Activated naive CD4-positive, alpha-beta T cell treated with anti-CD3 and anti-CD28 coated beads, Interleukin-2, amount 10 ng/mL, durations not matched to agents 7 days and 5 days (primary cell): ENCODE measurements at regions not wholly inside any gene's neighbourhood (a gene's known extent, or its start where the extent isn't known, plus 50 kb on each side); places are given as distances from the start of the nearest gene placed in this dataset.
"Not testable (repeated sequence)": the region's sequence is repeated elsewhere in the genome, so short reads cannot be mapped to it uniquely, and the experiment has no call there.

Experiments used
- CTCF ChIA-PET: fragments of 350-600 bp; sonication (Branson Sonifier 250); formaldehyde crosslinking; loops from one replicate; lab custom pipeline; 2021; ENCODE audit warnings: antibody characterized with exemption; lab: Charles Lee
- DNase-seq: peaks from one replicate; pipeline ENCODE4 v3.0.0-alpha.2; 2020
- H3K27ac Mint-ChIP-seq: one replicate; pipeline ENCODE4 v1.8.0; 2021; ENCODE audit warnings: mild to moderate bottlenecking, moderate library complexity, mixed read lengths
- H3K27me3 Mint-ChIP-seq: one replicate; pipeline ENCODE4 v1.8.0; 2021; ENCODE audit warnings: mild to moderate bottlenecking, mixed read lengths
- H3K36me3 Mint-ChIP-seq: one replicate; pipeline ENCODE4 v1.8.0; 2021; ENCODE audit warnings: mixed read lengths
- H3K4me1 Mint-ChIP-seq: one replicate; pipeline ENCODE4 v1.8.0; 2021; ENCODE audit warnings: mixed read lengths
- H3K4me3 Mint-ChIP-seq: one replicate; pipeline ENCODE4 v1.8.0; 2021; ENCODE audit warnings: mild to moderate bottlenecking, moderate library complexity, mixed read lengths
- H3K9me3 Mint-ChIP-seq: one replicate; pipeline ENCODE4 v1.8.0; 2021; ENCODE audit warnings: mixed read lengths

- H3K36me3 Mint-ChIP-seq = no peaks in the 10 kb centered on the region
- no peaks in the 10 kb centered on the region for H3K4me1 Mint-ChIP-seq
Measured at GRCh38 chr5:17860660-17861315, 226.5 kb downstream of the TAF11L14 start.

GRCh38 chr5:17864903-17865302, 230.6 kb downstream of the TAF11L14 start:
- H3K9me3 Mint-ChIP-seq = peaks cover 25% of the 10 kb centered on the region
- H3K36me3 Mint-ChIP-seq, CTCF ChIA-PET, H3K27me3 Mint-ChIP-seq, H3K4me1 Mint-ChIP-seq, H3K4me3 Mint-ChIP-seq, DNase-seq, H3K27ac Mint-ChIP-seq: not testable (repeated sequence)

More at GRCh38 chr5:17860660-17861315, 226.5 kb downstream of the TAF11L14 start:
- Mint-ChIP-seq H3K27me3 (no peaks in the 10 kb centered on the region), H3K9me3 (peaks cover 31% of the 10 kb centered on the region), H3K4me3 (no peak overlapping the region), H3K27ac (no peak overlapping the region)
- no peak for DNase-seq
- CTCF ChIA-PET = no interaction called here

- DNase-seq, H3K36me3 Mint-ChIP-seq, H3K4me1 Mint-ChIP-seq, H3K27ac Mint-ChIP-seq, H3K4me3 Mint-ChIP-seq, H3K27me3 Mint-ChIP-seq, CTCF ChIA-PET: not testable (repeated sequence)
- peaks cover 25% of the 10 kb centered on the region for H3K9me3 Mint-ChIP-seq
Measured at GRCh38 chr5:17865966-17866365, 231.7 kb downstream of the TAF11L14 start.

GRCh38 chr5:17872204-17872603, 237.9 kb downstream of the TAF11L14 start:
- CTCF ChIA-PET = no interaction called here
- Mint-ChIP-seq H3K27me3 (no peaks in the 10 kb centered on the region), H3K4me3 (no peak overlapping the region), H3K36me3 (no peaks in the 10 kb centered on the region), H3K9me3 (peaks cover 7% of the 10 kb centered on the region), H3K4me1 (no peaks in the 10 kb centered on the region), H3K27ac (no peak overlapping the region)
- no peak for DNase-seq

GRCh38 chr5:17878541-17878940, 244.3 kb downstream of the TAF11L14 start:
- Mint-ChIP-seq H3K4me1 (no peaks in the 10 kb centered on the region), H3K27ac (no peak overlapping the region), H3K27me3 (no peaks in the 10 kb centered on the region), H3K4me3 (no peak overlapping the region), H3K36me3 (no peaks in the 10 kb centered on the region), H3K9me3 (peaks cover 13% of the 10 kb centered on the region)
- DNase-seq = no peak
- CTCF ChIA-PET = no interaction called here

GRCh38 chr5:17879276-17879675, 245.0 kb downstream of the TAF11L14 start:
- H3K9me3 Mint-ChIP-seq = peaks cover 15% of the 10 kb centered on the region
- no peaks in the 10 kb centered on the region for H3K36me3 Mint-ChIP-seq
- H3K27ac Mint-ChIP-seq = no peak overlapping the region
- no peak overlapping the region for H3K4me3 Mint-ChIP-seq
- H3K4me1 Mint-ChIP-seq = no peaks in the 10 kb centered on the region
- CTCF ChIA-PET = no interaction called here
- no peaks in the 10 kb centered on the region for H3K27me3 Mint-ChIP-seq
- no peak for DNase-seq

GRCh38 chr5:17880869-17881268, 246.6 kb downstream of the TAF11L14 start:
- Mint-ChIP-seq H3K27me3 (no peaks in the 10 kb centered on the region), H3K36me3 (no peaks in the 10 kb centered on the region)

GRCh38 chr5:17882760-17883488, 248.7 kb downstream of the TAF11L14 start:
- CTCF ChIA-PET = no interaction called here
- DNase-seq = no peak

More at GRCh38 chr5:17880869-17881268, 246.6 kb downstream of the TAF11L14 start:
- CTCF ChIA-PET = no interaction called here
- Mint-ChIP-seq H3K9me3 (peaks cover 25% of the 10 kb centered on the region), H3K4me1 (no peaks in the 10 kb centered on the region), H3K27ac (no peak overlapping the region), H3K4me3 (no peak overlapping the region)
- no peak for DNase-seq

GRCh38 chr5:17888155-17888554, 253.9 kb downstream of the TAF11L14 start:
- no peaks in the 10 kb centered on the region for H3K36me3 Mint-ChIP-seq
- H3K9me3 Mint-ChIP-seq = peaks cover 21% of the 10 kb centered on the region
- no peak overlapping the region for H3K27ac Mint-ChIP-seq
- CTCF ChIA-PET = no interaction called here
- H3K4me1 Mint-ChIP-seq = no peaks in the 10 kb centered on the region
- H3K4me3 Mint-ChIP-seq = no peak overlapping the region
- no peaks in the 10 kb centered on the region for H3K27me3 Mint-ChIP-seq
- DNase-seq = no peak

More at GRCh38 chr5:17882760-17883488, 248.7 kb downstream of the TAF11L14 start:
- no peak overlapping the region for H3K4me3 Mint-ChIP-seq
- H3K27ac Mint-ChIP-seq = no peak overlapping the region
- H3K27me3 Mint-ChIP-seq = no peaks in the 10 kb centered on the region
- H3K4me1 Mint-ChIP-seq = no peaks in the 10 kb centered on the region
- H3K9me3 Mint-ChIP-seq = peaks cover 20% of the 10 kb centered on the region
- no peaks in the 10 kb centered on the region for H3K36me3 Mint-ChIP-seq

GRCh38 chr5:17890501-17890900, 256.2 kb downstream of the TAF11L14 start:
- Mint-ChIP-seq H3K4me1 (no peaks in the 10 kb centered on the region), H3K36me3 (no peaks in the 10 kb centered on the region), H3K9me3 (peaks cover 10% of the 10 kb centered on the region), H3K4me3 (no peak overlapping the region), H3K27ac (no peak overlapping the region), H3K27me3 (no peaks in the 10 kb centered on the region)
- no peak for DNase-seq
- CTCF ChIA-PET = no interaction called here

GRCh38 chr5:17891881-17892280, 257.6 kb downstream of the TAF11L14 start:
- H3K4me1 Mint-ChIP-seq = no peaks in the 10 kb centered on the region
- CTCF ChIA-PET = no interaction called here
- no peak for DNase-seq
- H3K9me3 Mint-ChIP-seq = peaks cover 16% of the 10 kb centered on the region
- no peak overlapping the region for H3K4me3 Mint-ChIP-seq
- H3K27ac Mint-ChIP-seq = no peak overlapping the region
- no peaks in the 10 kb centered on the region for H3K27me3 Mint-ChIP-seq
- H3K36me3 Mint-ChIP-seq = no peaks in the 10 kb centered on the region

- peaks cover 18% of the 10 kb centered on the region for H3K9me3 Mint-ChIP-seq
- no peak overlapping the region for H3K4me3 Mint-ChIP-seq
- no peaks in the 10 kb centered on the region for H3K27me3 Mint-ChIP-seq
- no peak overlapping the region for H3K27ac Mint-ChIP-seq
- no peak for DNase-seq
- H3K36me3 Mint-ChIP-seq = no peaks in the 10 kb centered on the region
- H3K4me1 Mint-ChIP-seq = no peaks in the 10 kb centered on the region
- CTCF ChIA-PET = no interaction called here
Measured at GRCh38 chr5:17893026-17893635, 258.9 kb downstream of the TAF11L14 start.

GRCh38 chr5:17895288-17896033, 261.2 kb downstream of the TAF11L14 start:
- Mint-ChIP-seq H3K27ac (no peak overlapping the region), H3K4me3 (no peak overlapping the region), H3K4me1 (no peaks in the 10 kb centered on the region), H3K27me3 (no peaks in the 10 kb centered on the region), H3K36me3 (no peaks in the 10 kb centered on the region), H3K9me3 (peaks cover 18% of the 10 kb centered on the region)
- no peak for DNase-seq
- CTCF ChIA-PET = no interaction called here

GRCh38 chr5:17896605-17897004, 262.3 kb downstream of the TAF11L14 start:
- H3K9me3 Mint-ChIP-seq = peaks cover 19% of the 10 kb centered on the region
- H3K4me1 Mint-ChIP-seq = no peaks in the 10 kb centered on the region
- DNase-seq = no peak
- no peaks in the 10 kb centered on the region for H3K27me3 Mint-ChIP-seq
- no peak overlapping the region for H3K27ac Mint-ChIP-seq
- H3K36me3 Mint-ChIP-seq = no peaks in the 10 kb centered on the region
- CTCF ChIA-PET = no interaction called here
- no peak overlapping the region for H3K4me3 Mint-ChIP-seq
